Activated CD8-positive, alpha-beta T cell treated with anti-CD3 and anti-CD28 coated beads for 36 hours (primary cell): ENCODE measurements at regions not wholly inside any gene's neighbourhood (a gene's known extent, or its start where the extent isn't known, plus 50 kb on each side); places are given as distances from the start of the nearest gene placed in this dataset.

Source experiments
- ATAC-seq: fragments of 200-7000 bp; cut with Tn5 transposase; one replicate; pipeline ENCODE4 v1.10.0; 2021; ENCODE audit warnings: mild to moderate bottlenecking, moderate library complexity
- CTCF ChIA-PET: fragments of 350-600 bp; sonication (Branson Sonifier 250); formaldehyde crosslinking; loops from one replicate; lab custom pipeline; 2021; ENCODE audit warnings: antibody characterized with exemption; lab: Charles Lee
- POLR2A ChIA-PET: fragments of 350-600 bp; sonication (Branson Sonifier 250); formaldehyde crosslinking; loops from one replicate; lab custom pipeline; 2021; ENCODE audit warnings: antibody characterized with exemption; lab: Charles Lee
- DNase-seq: peaks from one replicate; pipeline ENCODE4 v3.0.0-alpha.2; 2020
- H3K27ac Mint-ChIP-seq: one replicate; pipeline ENCODE4 v1.8.0; 2021; ENCODE audit warnings: mild to moderate bottlenecking, mixed read lengths
- H3K27me3 Mint-ChIP-seq: one replicate; pipeline ENCODE4 v1.8.0; 2021; ENCODE audit warnings: mixed read lengths
- H3K36me3 Mint-ChIP-seq: one replicate; pipeline ENCODE4 v1.8.0; 2021; ENCODE audit warnings: low read depth, mixed read lengths
- H3K4me1 Mint-ChIP-seq: one replicate; pipeline ENCODE4 v1.8.0; 2021; ENCODE audit warnings: low read depth, mixed read lengths
- H3K4me3 Mint-ChIP-seq: one replicate; pipeline ENCODE4 v1.8.0; 2021; ENCODE audit warnings: mild to moderate bottlenecking, moderate library complexity, mixed read lengths
- H3K9me3 Mint-ChIP-seq: one replicate; pipeline ENCODE4 v1.8.0; 2021; ENCODE audit warnings: mixed read lengths
- CTCF ChIP-seq: fragments of 200-600 bp; IDR thresholded peaks from one replicate; pipeline ENCODE4 v1.8.0; 2022; ENCODE audit warnings: antibody characterized with exemption, mild to moderate bottlenecking
- intact Hi-C: fragments of 100-400 bp; cut with micrococcal nuclease; formaldehyde crosslinking; loops from one replicate; pipeline ENCODE4 v1.10.0; 2022

- ChIA-PET CTCF (no interaction called here), POLR2A (no interaction called here)
- H3K36me3 Mint-ChIP-seq, result no peaks in the 10 kb centered on the region
These were observed 510.3 kb downstream of the TECRL start for GRCh38 chr4:63898961-63899360.

GRCh38 chr4:63894161-63894560 is 515.1 kb downstream of the TECRL start:
- POLR2A ChIA-PET, result no interaction called here
- Mint-ChIP-seq H3K4me1 (no peaks in the 10 kb centered on the region), H3K36me3 (no peaks in the 10 kb centered on the region), H3K27me3 (no peaks in the 10 kb centered on the region), H3K9me3 (peaks cover 15% of the 10 kb centered on the region), H3K27ac (no peak overlapping the region), H3K4me3 (no peak overlapping the region)
- CTCF ChIA-PET, result no interaction called here
- DNase-seq, result no peak
- no peak for ATAC-seq
- no peak for TF ChIP-seq CTCF
- intact Hi-C loops, result no loop called here

More at GRCh38 chr4:63898961-63899360, 510.3 kb downstream of the TECRL start:
- H3K4me3 Mint-ChIP-seq, result no peak overlapping the region
- intact Hi-C loops, result no loop called here
- H3K9me3 Mint-ChIP-seq, result peaks cover 15% of the 10 kb centered on the region
- H3K4me1 Mint-ChIP-seq, result no peaks in the 10 kb centered on the region
- no peaks in the 10 kb centered on the region for H3K27me3 Mint-ChIP-seq
- ATAC-seq (no peak), DNase-seq (no peak)
- H3K27ac Mint-ChIP-seq, result no peak overlapping the region
- TF ChIP-seq CTCF, result no peak

GRCh38 chr4:63869370-63869769 is 539.9 kb downstream of the TECRL start:
- ATAC-seq (no peak), DNase-seq (no peak)
- no peak overlapping the region for H3K27ac Mint-ChIP-seq
- no peaks in the 10 kb centered on the region for H3K27me3 Mint-ChIP-seq
- no peaks in the 10 kb centered on the region for H3K4me1 Mint-ChIP-seq
- CTCF ChIA-PET, result no interaction called here
- POLR2A ChIA-PET, result no interaction called here
- no peak overlapping the region for H3K4me3 Mint-ChIP-seq
- intact Hi-C loops, result no loop called here
- TF ChIP-seq CTCF, result no peak
- peaks cover 4% of the 10 kb centered on the region for H3K9me3 Mint-ChIP-seq
- no peaks in the 10 kb centered on the region for H3K36me3 Mint-ChIP-seq

- no peaks in the 10 kb centered on the region for H3K4me1 Mint-ChIP-seq
- intact Hi-C loops, result no loop called here
- POLR2A ChIA-PET, result no interaction called here
- H3K27ac Mint-ChIP-seq, result no peak overlapping the region
- H3K9me3 Mint-ChIP-seq, result peaks cover 3% of the 10 kb centered on the region
- TF ChIP-seq CTCF, result no peak
- no peaks in the 10 kb centered on the region for H3K27me3 Mint-ChIP-seq
- CTCF ChIA-PET, result no interaction called here
- H3K36me3 Mint-ChIP-seq, result no peaks in the 10 kb centered on the region
- DNase-seq (no peak), ATAC-seq (no peak)
- no peak overlapping the region for H3K4me3 Mint-ChIP-seq
These were observed 557.8 kb downstream of the TECRL start for GRCh38 chr4:63851496-63851895.

- CTCF ChIA-PET, result no interaction called here
- ATAC-seq, result no peak
- no peak for DNase-seq
- TF ChIP-seq CTCF, result no peak
- Mint-ChIP-seq H3K27me3 (no peaks in the 10 kb centered on the region), H3K27ac (no peak overlapping the region), H3K9me3 (peaks cover 13% of the 10 kb centered on the region), H3K4me1 (no peaks in the 10 kb centered on the region), H3K4me3 (no peak overlapping the region), H3K36me3 (no peaks in the 10 kb centered on the region)
- POLR2A ChIA-PET, result interaction anchor here (0.6 kb wide), 1 partner anchor 21 kb away, joined by 3 read pairs; no protein-coding TSS in a partner anchor
- intact Hi-C loops, result no loop called here
These were observed 568.0 kb downstream of the TECRL start for GRCh38 chr4:63841266-63841665.
